OCI-LY7 (cell line): ENCODE measurements at regions not wholly inside any gene's neighbourhood (a gene's known extent, or its start where the extent isn't known, plus 50 kb on each side); places are given as distances from the start of the nearest gene placed in this dataset.
"Not testable (repeated sequence)": the region's sequence is repeated elsewhere in the genome, so short reads cannot be mapped to it uniquely, and the experiment has no call there.

Source experiments
- CTCF ChIP-seq: fragments of 200-600 bp; sonication (generic); conservative IDR thresholded peaks from 2 replicates; pipeline ENCODE4 v1.5.1; 2014; ENCODE audit warnings: mild to moderate bottlenecking, antibody characterized with exemption, low read length, moderate library complexity, mixed read lengths
- EZH2phosphoT487 ChIP-seq: fragments of 200-600 bp; sonication (generic); IDR thresholded peaks from 2 replicates; pipeline ENCODE4 v1.6.1; 2018; ENCODE audit warnings: low read depth, borderline replicate concordance, mild to moderate bottlenecking, mixed run types, antibody characterized with exemption, low read length, moderate library complexity, mixed read lengths

- TF ChIP-seq CTCF, EZH2phosphoT487: not testable (repeated sequence)
Observed at GRCh38 chr7:81141257-81142205, 222.7 kb upstream of the SEMA3C start.
